HepG2 (cell line): ENCODE measurements at regions not wholly inside any gene's neighbourhood (a gene's known extent, or its start where the extent isn't known, plus 50 kb on each side); places are given as distances from the start of the nearest gene placed in this dataset.

Source experiments
- ATAC-seq: fragments of 200-7000 bp; cut with Tn5 transposase; 3 replicates; pipeline ENCODE4 v1.9.1; 2020; ENCODE audit warnings: mild to moderate bottlenecking, moderate library complexity
- BruUV-seq: library from RNA; stranded (reverse); fragments of 400-500 nt; replicated peaks from 2 replicates; lab custom pipeline; 2021; lab: Mats Ljungman, UMichigan
- CTCF ChIA-PET: fragments of 300-600 bp; formaldehyde crosslinking; extraction: SDS; loops from one replicate; lab custom pipeline; 2021; ENCODE audit warnings: low total read pairs, inconsistent platforms, low intra/inter-chr PET ratio; lab: Yijun Ruan, JAX
- POLR2A ChIA-PET: fragments of 350-600 bp; sonication (Branson Sonifier 250); formaldehyde crosslinking; loops from one replicate; lab custom pipeline; 2020; ENCODE audit warnings: antibody characterized with exemption, inconsistent platforms; lab: Yijun Ruan, JAX
- DNase-seq: peaks from one replicate; pipeline ENCODE4 v3.0.0-alpha.2; 2015; ENCODE audit warnings: low spot score
- FAIRE-seq: peaks from 3 replicates; lab custom pipeline; 2011; peaks lifted over from hg19 to GRCh38; lab: Jason Lieb, UNC
- H2AFZ ChIP-seq: one replicate; pipeline ENCODE4 v1.6.1; 2011; ENCODE audit warnings: low read length, inconsistent platforms
- H3K27ac ChIP-seq: fragments of 300-600 bp; 3 replicates; pipeline ENCODE4 v1.8.0; 2011; ENCODE audit warnings: mixed run types, mild to moderate bottlenecking, mixed read lengths, low read length, inconsistent platforms; ENCODE audit not compliant: insufficient read depth; ENCODE audit errors: extremely low read length
- H3K27me3 ChIP-seq, 2 experiments: fragments of 200-600 bp in 1 of 2; 2 replicates in 1 of 2; 3 replicates in 1 of 2; pipeline versions ENCODE4 v1.6.0 to v1.8.0; 2011; ENCODE audit warnings: low read length in 2 of 2, mild to moderate bottlenecking in 2 of 2, moderate library complexity in 2 of 2, inconsistent platforms in 1 of 2; ENCODE audit not compliant: insufficient read depth in 2 of 2, control insufficient read depth in 1 of 2
- H3K36me3 ChIP-seq, 2 experiments: fragments of 200-600 bp in 1 of 2; replicated peaks in 1 of 2; 2 replicates in 1 of 2; 3 replicates in 1 of 2; pipeline versions ENCODE4 v1.5.1 to v1.8.0; 2011; ENCODE audit warnings: low read length in 2 of 2, inconsistent platforms in 1 of 2; ENCODE audit not compliant: insufficient read depth in 2 of 2, control insufficient read depth in 1 of 2
- H3K4me1 ChIP-seq: 2 replicates; pipeline ENCODE4 v1.5.1; 2012; ENCODE audit warnings: low read length, inconsistent platforms; ENCODE audit not compliant: insufficient read depth
- H3K4me2 ChIP-seq: 2 replicates; pipeline ENCODE4 v1.6.0; 2011; ENCODE audit warnings: low read depth, low read length, inconsistent platforms
- H3K4me3 ChIP-seq, 3 experiments: fragments of 200-600 bp in 1 of 3; sonication (generic), shearing (Covaris generic) in 1 of 3; replicated peaks in 1 of 3; 2 replicates each; pipeline ENCODE4 v1.5.1; 2011 to 2016; ENCODE audit warnings: low read length in 3 of 3, inconsistent platforms in 2 of 3, low read depth in 2 of 3, mild to moderate bottlenecking in 2 of 3, control low read depth in 1 of 3, mixed read lengths in 1 of 3; ENCODE audit not compliant: insufficient read depth in 1 of 3
- H3K79me2 ChIP-seq: one replicate; pipeline ENCODE4 v1.6.1; 2011; ENCODE audit warnings: low read length, inconsistent platforms; ENCODE audit not compliant: insufficient read depth
- H3K9ac ChIP-seq: 2 replicates; pipeline ENCODE4 v1.6.0; 2011; ENCODE audit warnings: mild to moderate bottlenecking, low read depth, low read length, inconsistent platforms; ENCODE audit not compliant: insufficient read depth
- H3K9me3 ChIP-seq: 2 replicates; pipeline ENCODE4 v1.5.1; 2012; ENCODE audit warnings: mild to moderate bottlenecking, low read length
- H4K20me1 ChIP-seq: 2 replicates; pipeline ENCODE4 v1.6.0; 2011; ENCODE audit warnings: inconsistent platforms, mild to moderate bottlenecking, low read length, moderate library complexity; ENCODE audit not compliant: insufficient read depth
- MTERF4 ChIP-seq: sonication (generic); formaldehyde crosslinking; IDR thresholded peaks from 2 replicates; pipeline ENCODE4 v1.8.0; 2023; ENCODE audit warnings: mild to moderate bottlenecking, missing genetic modification reagents
- NFRKB ChIP-seq: fragments of 450-650 bp; IDR thresholded peaks from 2 replicates; pipeline ENCODE4 v1.6.1; 2017
- SCMH1 ChIP-seq: sonication (generic); formaldehyde crosslinking; IDR thresholded peaks from 2 replicates; pipeline ENCODE4 v1.9.0; 2021; ENCODE audit warnings: missing genetic modification reagents, mild to moderate bottlenecking, borderline replicate concordance
- TOPORS ChIP-seq: sonication (generic); formaldehyde crosslinking; IDR thresholded peaks from 2 replicates; pipeline ENCODE4 v1.8.0; 2023; ENCODE audit warnings: mild to moderate bottlenecking, missing genetic modification reagents
- ZBTB1 ChIP-seq: sonication (generic); formaldehyde crosslinking; IDR thresholded peaks from 2 replicates; pipeline ENCODE4 v1.4.0; 2020; ENCODE audit warnings: missing genetic modification reagents, borderline replicate concordance
- ZNF234 ChIP-seq: sonication (generic); formaldehyde crosslinking; conservative IDR thresholded peaks from 2 replicates; pipeline ENCODE4 v1.5.1; 2020; ENCODE audit warnings: mild to moderate bottlenecking, missing genetic modification reagents
- ZNF430 ChIP-seq: sonication (generic); formaldehyde crosslinking; IDR thresholded peaks from 2 replicates; pipeline ENCODE4 v1.9.0; 2021; ENCODE audit warnings: mild to moderate bottlenecking, missing genetic modification reagents
- ZNF550 ChIP-seq: sonication (generic); formaldehyde crosslinking; IDR thresholded peaks from 2 replicates; pipeline ENCODE4 v1.4.0; 2020; ENCODE audit warnings: mild to moderate bottlenecking, missing genetic modification reagents, borderline replicate concordance
- WGBS: methylation state at CpG from one replicate; pipeline ENCODE4 v1.1.6; 2017; ENCODE audit warnings: low lambda C conversion rate; 5-methylcytosine and 5-hydroxymethylcytosine counted together
- in situ Hi-C: cut with HindIII; loops from 2 replicates; pipeline ENCODE4 v1.10.0; 2017; ENCODE audit warnings: low pct_unique_long_range_greater_than_20kb; ENCODE audit not compliant: extremely low pct_ligation_motif_present
- intact Hi-C: fragments of 100-400 bp; cut with micrococcal nuclease; formaldehyde crosslinking; loops from one replicate; pipeline ENCODE4 v1.10.0; 2022; ENCODE audit not compliant: unreplicated experiment

- no peak for TF ChIP-seq ZBTB1 (CRISPR knock-in tag)
Measured at GRCh38 chr4:152265149-152265621, 270.7 kb downstream of the FBXW7 start (continued).

GRCh38 chr4:152264106-152264505 is 271.8 kb downstream of the FBXW7 start:
- intact Hi-C loops: no loop called here
- Histone ChIP-seq H3K79me2 (no peaks in the 10 kb centered on the region), H3K4me2 (no peak overlapping the region), H3K4me3 (no peak overlapping the region), H2AFZ (no peak overlapping the region), H3K36me3 (no peaks in the 10 kb centered on the region), H3K27ac (no peak overlapping the region), H3K4me1 (peaks cover 5% of the 10 kb centered on the region; the same call in 1 of the 2 replicates), H3K9ac (no peak overlapping the region), H3K27me3 (no peaks in the 10 kb centered on the region; a peak in 1 of 5 replicates), H3K9me3 (no peaks in the 10 kb centered on the region), H4K20me1 (no peaks in the 10 kb centered on the region)
- ATAC-seq (no peak), DNase-seq (no peak), FAIRE-seq (no peak)
- ChIA-PET CTCF (no interaction called here), POLR2A (no interaction called here)
- in situ Hi-C loops: no loop called here
- BruUV-seq: no TSS peak
- WGBS: 71% methylated on average over 5 of the region's 5 CpGs
- TF ChIP-seq TOPORS (CRISPR knock-in tag) (no peak), SCMH1 (no peak)

- ATAC-seq: no peak
- WGBS: 11% methylated on average over 1 of the region's 1 CpG
- TF ChIP-seq ZNF430 (no peak), ZNF234 (CRISPR knock-in tag) (no peak), ZNF550 (CRISPR knock-in tag) (no peak), NFRKB (no peak), MTERF4 (CRISPR knock-in tag) (no peak)
- TF ChIP-seq, all 625 proteins: peak for 0
- no TSS peak for BruUV-seq
- H3K79me2 ChIP-seq: no peaks in the 10 kb centered on the region
- no peaks in the 10 kb centered on the region; a peak in 1 of 5 replicates for H3K27me3 ChIP-seq
- in situ Hi-C loops: no loop called here
- H3K9me3 ChIP-seq: no peaks in the 10 kb centered on the region
- H3K4me1 ChIP-seq: peaks cover 17% of the 10 kb centered on the region
- H3K4me2 ChIP-seq: no peak overlapping the region
- FAIRE-seq (no peak), DNase-seq (no peak)
- no peaks in the 10 kb centered on the region for H3K36me3 ChIP-seq
- H3K9ac ChIP-seq: no peak overlapping the region
- POLR2A ChIA-PET: no interaction called here
- H3K27ac ChIP-seq: no peak overlapping the region
- no peak overlapping the region for H3K4me3 ChIP-seq
- intact Hi-C loops: no loop called here
- CTCF ChIA-PET: no interaction called here
- H4K20me1 ChIP-seq: no peaks in the 10 kb centered on the region
- no peak overlapping the region for H2AFZ ChIP-seq
Measured at GRCh38 chr4:152259866-152260265, 276.0 kb downstream of the FBXW7 start.
